IMR-90 (cell line): ENCODE measurements at regions not wholly inside any gene's neighbourhood (a gene's known extent, or its start where the extent isn't known, plus 50 kb on each side); places are given as distances from the start of the nearest gene placed in this dataset.

ENCODE experiments used
- ATAC-seq: fragments of 200-7000 bp; cut with Tn5 transposase; 2 replicates; pipeline ENCODE4 v1.9.1; 2020; ENCODE audit warnings: low read depth, mild to moderate bottlenecking, moderate library complexity
- BruUV-seq: library from RNA; stranded (reverse); fragments of 400-500 nt; replicated peaks from 2 replicates; lab custom pipeline; 2021; lab: Mats Ljungman, UMichigan
- CTCF ChIA-PET: fragments of 300-600 bp; formaldehyde crosslinking; extraction: SDS; loops from one replicate; lab custom pipeline; 2021; ENCODE audit warnings: antibody characterized with exemption; lab: Yijun Ruan, JAX
- POLR2A ChIA-PET: fragments of 300-600 bp; sonication (Branson Sonifier 250); formaldehyde crosslinking; loops from one replicate; lab custom pipeline; 2022; ENCODE audit warnings: antibody characterized with exemption; ENCODE audit not compliant: unreplicated experiment; lab: Charles Lee
- DNase-seq: peaks from one replicate; pipeline ENCODE4 v3.0.0; 2013
- H2AFZ ChIP-seq: replicated peaks from 2 replicates; pipeline ENCODE3; 2013; ENCODE audit warnings: low read length, mild to moderate bottlenecking; ENCODE audit not compliant: poor library complexity
- H2AK5ac ChIP-seq: 2 replicates; pipeline ENCODE4 v1.6.1; 2013; ENCODE audit warnings: low read depth, low read length, inconsistent platforms
- H2AK9ac ChIP-seq: replicated peaks from 2 replicates; pipeline ENCODE3; 2013; ENCODE audit warnings: mild to moderate bottlenecking, low read depth, low read length, moderate library complexity; ENCODE audit not compliant: poor library complexity
- H2BK120ac ChIP-seq: 2 replicates; pipeline ENCODE4 v1.6.1; 2013; ENCODE audit warnings: low read depth, low read length, inconsistent platforms
- H2BK15ac ChIP-seq: 3 replicates; pipeline ENCODE4 v1.6.1; 2013; ENCODE audit warnings: low read depth, low read length, inconsistent platforms
- H2BK20ac ChIP-seq: 2 replicates; pipeline ENCODE4 v1.6.1; 2013; ENCODE audit warnings: low read depth, mild to moderate bottlenecking, inconsistent platforms, low read length, moderate library complexity
- H2BK5ac ChIP-seq: 2 replicates; pipeline ENCODE4 v1.6.1; 2013; ENCODE audit warnings: mild to moderate bottlenecking, low read depth, low read length, inconsistent platforms; ENCODE audit not compliant: poor library complexity, severe bottlenecking
- H3K14ac ChIP-seq: replicated peaks from 2 replicates; pipeline ENCODE4 v1.6.1; 2013; ENCODE audit warnings: low read depth, low read length, inconsistent platforms
- H3K18ac ChIP-seq: 2 replicates; pipeline ENCODE4 v1.6.1; 2013; ENCODE audit warnings: low read depth, low read length, control low read depth
- H3K23ac ChIP-seq: 2 replicates; pipeline ENCODE4 v1.6.1; 2013; ENCODE audit warnings: low read depth, low read length, inconsistent platforms
- H3K27ac ChIP-seq: 2 replicates; pipeline ENCODE4 v1.5.1; 2013; ENCODE audit warnings: mild to moderate bottlenecking, control low read depth, low read length; ENCODE audit not compliant: insufficient read depth
- H3K27me3 ChIP-seq: 2 replicates; pipeline ENCODE4 v1.6.1; 2013; ENCODE audit warnings: low read length; ENCODE audit not compliant: control insufficient read depth, insufficient read depth
- H3K36me3 ChIP-seq: 2 replicates; pipeline ENCODE4 v1.6.1; 2013; ENCODE audit warnings: low read length, mixed read lengths; ENCODE audit not compliant: control insufficient read depth, insufficient read depth
- H3K4ac ChIP-seq: 2 replicates; pipeline ENCODE4 v1.6.1; 2013; ENCODE audit warnings: low read depth, low read length, inconsistent platforms
- H3K4me1 ChIP-seq: 2 replicates; pipeline ENCODE4 v1.6.1; 2013; ENCODE audit warnings: low read length, mixed read lengths; ENCODE audit not compliant: control insufficient read depth, insufficient read depth
- H3K4me2 ChIP-seq: 2 replicates; pipeline ENCODE4 v1.6.1; 2013; ENCODE audit warnings: low read depth, mild to moderate bottlenecking, control low read depth, low read length, moderate library complexity
- H3K4me3 ChIP-seq: 2 replicates; pipeline ENCODE4 v1.5.1; 2013; ENCODE audit warnings: low read depth, mild to moderate bottlenecking, control low read depth, low read length, moderate library complexity; ENCODE audit not compliant: insufficient read depth
- H3K56ac ChIP-seq: 2 replicates; pipeline ENCODE4 v1.6.1; 2013; ENCODE audit warnings: low read length, inconsistent platforms; ENCODE audit not compliant: insufficient read depth; ENCODE audit errors: extremely low read depth
- H3K79me1 ChIP-seq, 2 experiments: 2 replicates each; pipeline ENCODE4 v1.6.1; 2013; ENCODE audit warnings: low read length in 2 of 2, inconsistent platforms in 1 of 2, low read depth in 1 of 2
- H3K9ac ChIP-seq: 2 replicates; pipeline ENCODE4 v1.6.1; 2013; ENCODE audit warnings: low read depth, low read length, control low read depth
- H3K9me1 ChIP-seq: 2 replicates; pipeline ENCODE4 v1.6.1; 2013; ENCODE audit warnings: low read length, inconsistent platforms; ENCODE audit not compliant: insufficient read depth
- H3K9me3 ChIP-seq: 2 replicates; pipeline ENCODE4 v1.6.1; 2013; ENCODE audit warnings: low read length; ENCODE audit not compliant: control insufficient read depth, insufficient read depth
- H4K20me1 ChIP-seq: 2 replicates; pipeline ENCODE4 v1.6.1; 2013; ENCODE audit warnings: low read length, inconsistent platforms; ENCODE audit not compliant: insufficient read depth
- H4K5ac ChIP-seq: 2 replicates; pipeline ENCODE4 v1.6.1; 2013; ENCODE audit warnings: mild to moderate bottlenecking, low read depth, low read length, control low read depth
- H4K8ac ChIP-seq, 2 experiments: 2 replicates each; pipeline ENCODE4 v1.6.1; 2013; ENCODE audit warnings: low read depth in 2 of 2, low read length in 2 of 2, control low read depth in 1 of 2, inconsistent platforms in 1 of 2
- H4K91ac ChIP-seq: 2 replicates; pipeline ENCODE4 v1.6.1; 2013; ENCODE audit warnings: low read depth, low read length, inconsistent platforms; ENCODE audit not compliant: insufficient read depth
- BHLHE40 ChIP-seq: fragments of 150-350 bp; IDR thresholded peaks from 2 replicates; pipeline ENCODE4 v1.6.1; 2016; ENCODE audit warnings: mild to moderate bottlenecking, low read depth, low read length
- CHD1 ChIP-seq: IDR thresholded peaks from 2 replicates; pipeline ENCODE4 v1.6.1; 2012; ENCODE audit warnings: low read depth, low read length, improper control_type of control experiment
- CTCF ChIP-seq: conservative IDR thresholded peaks from 2 replicates; pipeline ENCODE4 v1.5.1; 2012; ENCODE audit warnings: mild to moderate bottlenecking, low read depth, low read length, improper control_type of control experiment
- ELK1 ChIP-seq: fragments of 150-350 bp; IDR thresholded peaks from 2 replicates; pipeline ENCODE4 v1.6.1; 2016; ENCODE audit warnings: low read depth, mild to moderate bottlenecking, low read length, moderate library complexity, borderline replicate concordance
- FOS ChIP-seq: fragments of 150-350 bp; IDR thresholded peaks from 2 replicates; pipeline ENCODE4 v1.6.1; 2016; ENCODE audit warnings: low read depth, low read length
- MXI1 ChIP-seq: IDR thresholded peaks from 2 replicates; pipeline ENCODE4 v1.6.1; 2012; ENCODE audit warnings: low read depth, mild to moderate bottlenecking, low read length, moderate library complexity, borderline replicate concordance
- RAD21 ChIP-seq: IDR thresholded peaks from 2 replicates; pipeline ENCODE4 v1.6.1; 2012; ENCODE audit warnings: low read length, improper control_type of control experiment
- RCOR1 ChIP-seq: IDR thresholded peaks from 2 replicates; pipeline ENCODE4 v1.6.1; 2012; ENCODE audit warnings: mild to moderate bottlenecking, low read length, improper control_type of control experiment; ENCODE audit not compliant: insufficient replicate concordance
- RFX5 ChIP-seq: IDR thresholded peaks from 2 replicates; pipeline ENCODE4 v1.8.0; 2012; ENCODE audit warnings: low read depth, mild to moderate bottlenecking, low read length, moderate library complexity
- USF2 ChIP-seq: fragments of 150-350 bp; IDR thresholded peaks from 2 replicates; pipeline ENCODE4 v1.6.1; 2017; ENCODE audit warnings: mild to moderate bottlenecking, antibody characterized with exemption, low read length, low read depth
- WGBS, 2 experiments: methylation state at CpG; one replicate each; pipeline versions ENCODE4 v1.1.5 to v1.1.7; 2013; ENCODE audit warnings: missing lambda C conversion rate in 2 of 2; ENCODE audit not compliant: insufficient read length in 1 of 2; ENCODE audit errors: extremely low coverage in 2 of 2; 5-methylcytosine and 5-hydroxymethylcytosine counted together
- dilution Hi-C: fragments of 300-500 bp; cut with HindIII; formaldehyde crosslinking; loops from one replicate; pipeline ENCODE4 v1.14.3; 2018; ENCODE audit warnings: low sequenced_read_pairs; ENCODE audit not compliant: unreplicated experiment
- in situ Hi-C: fragments of 300-500 bp; cut with MboI; formaldehyde crosslinking; loops from 3 replicates; pipeline ENCODE4 v1.14.3; 2019; ENCODE audit warnings: low sequenced_read_pairs, inconsistent platforms, mixed read lengths
- intact Hi-C: fragments of 100-400 bp; cut with micrococcal nuclease; formaldehyde crosslinking; loops from 2 replicates; pipeline ENCODE4 v1.10.0; 2022

DNA sequence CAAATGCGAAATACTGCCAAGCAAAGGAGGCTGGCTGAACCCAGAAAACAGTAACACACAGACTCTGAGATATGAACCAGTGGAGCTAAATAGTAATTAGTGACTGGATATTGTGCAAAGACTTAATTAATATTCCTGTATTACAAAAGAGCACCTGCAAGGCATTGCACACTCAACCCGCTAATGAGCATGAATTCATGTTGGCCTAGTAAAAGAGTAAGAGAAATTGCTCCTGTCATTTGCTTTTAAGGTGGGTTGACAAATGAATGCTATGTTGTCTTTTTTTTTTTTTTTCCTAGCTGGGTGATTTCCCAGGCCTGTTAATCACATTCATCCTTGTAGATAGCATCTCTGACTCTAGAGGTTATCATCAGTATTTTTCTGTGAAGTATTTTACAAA is 87.0 kb upstream of the CERS6 start:
- no peaks in the 10 kb centered on the region for H4K20me1 ChIP-seq
- intact Hi-C loops = no loop called here
- DNase-seq = no peak
- H4K8ac ChIP-seq = no peak overlapping the region
- no peak overlapping the region for H3K9ac ChIP-seq
- H3K27me3 ChIP-seq = no peaks in the 10 kb centered on the region
- TF ChIP-seq RAD21 (no peak), BHLHE40 (no peak), CTCF (no peak), MXI1 (no peak), ELK1 (no peak), USF2 (no peak), CHD1 (no peak), RCOR1 (no peak), FOS (no peak), RFX5 (no peak)
- no peaks in the 10 kb centered on the region for H3K4me1 ChIP-seq
- no CpG with 5 or more reads among the region's 2 CpGs for WGBS, 2 experiments
- H3K23ac ChIP-seq = no peak overlapping the region
- no peak overlapping the region for H3K4ac ChIP-seq
- H3K18ac ChIP-seq = no peak overlapping the region
- dilution Hi-C loops = no loop called here
- no peak overlapping the region for H3K27ac ChIP-seq
- no peak overlapping the region for H3K4me2 ChIP-seq
- no peaks in the 10 kb centered on the region for H3K9me3 ChIP-seq
- POLR2A ChIA-PET = no interaction called here
- H3K14ac ChIP-seq = no peak overlapping the region
- no peak overlapping the region for H2BK20ac ChIP-seq
- CTCF ChIA-PET = no interaction called here
- no peaks in the 10 kb centered on the region for H3K9me1 ChIP-seq
- no peak for ATAC-seq
- no TSS peak for BruUV-seq
- no peak overlapping the region for H3K56ac ChIP-seq
- no peak overlapping the region for H2AK9ac ChIP-seq
- H3K79me1 ChIP-seq = no peaks in the 10 kb centered on the region
- H2AK5ac ChIP-seq = no peak overlapping the region
- H2BK5ac ChIP-seq = no peak overlapping the region
- H4K91ac ChIP-seq = no peak overlapping the region
- no peak overlapping the region for H2BK120ac ChIP-seq
- no peaks in the 10 kb centered on the region for H3K36me3 ChIP-seq
- no peak overlapping the region for H4K5ac ChIP-seq
- in situ Hi-C loops = no loop called here
- H2BK15ac ChIP-seq = no peak overlapping the region
- no peak overlapping the region for H2AFZ ChIP-seq
- H3K4me3 ChIP-seq = no peak overlapping the region
